ACC112 (cell line): ENCODE measurements at regions not wholly inside any gene's neighbourhood (a gene's known extent, or its start where the extent isn't known, plus 50 kb on each side); places are given as distances from the start of the nearest gene placed in this dataset.
A peak's percentile ranks its signal among the peaks of the same experiment; 100 is the strongest.

Experiments
- H2AFZ ChIP-seq: fragments of 200-600 bp; sonication (generic); one replicate; pipeline ENCODE4 v1.6.0; 2017; ENCODE audit warnings: antibody characterized with exemption, low read length; ENCODE audit not compliant: unreplicated experiment
- H3K27ac ChIP-seq: fragments of 200-600 bp; sonication (generic); 2 replicates; pipeline ENCODE4 v1.5.1; 2014; ENCODE audit warnings: low read depth, mild to moderate bottlenecking, antibody characterized with exemption, low read length, moderate library complexity
- H3K27me3 ChIP-seq: fragments of 200-600 bp; sonication (generic); 2 replicates; pipeline ENCODE4 v1.6.1; 2014; ENCODE audit warnings: mild to moderate bottlenecking, antibody characterized with exemption, low read length, moderate library complexity, mixed read lengths; ENCODE audit not compliant: insufficient read depth
- H3K36me3 ChIP-seq: fragments of 200-600 bp; sonication (generic); 2 replicates; pipeline ENCODE4 v1.6.1; 2016; ENCODE audit warnings: mild to moderate bottlenecking, antibody characterized with exemption, low read length, moderate library complexity, mixed read lengths; ENCODE audit not compliant: insufficient read depth
- H3K4me1 ChIP-seq: fragments of 200-600 bp; sonication (generic); one replicate; pipeline ENCODE4 v1.6.1; 2016; ENCODE audit warnings: low read length, mixed read lengths; ENCODE audit not compliant: insufficient read depth, unreplicated experiment, control insufficient read depth
- H3K4me3 ChIP-seq: fragments of 200-600 bp; sonication (generic); 2 replicates; pipeline ENCODE4 v1.5.1; 2014; ENCODE audit warnings: mild to moderate bottlenecking, low read depth, low read length
- H3K79me2 ChIP-seq: fragments of 200-600 bp; sonication (generic); one replicate; pipeline ENCODE4 v1.6.0; 2016; ENCODE audit warnings: low read length; ENCODE audit not compliant: control insufficient read depth, unreplicated experiment, insufficient read depth

DNA sequence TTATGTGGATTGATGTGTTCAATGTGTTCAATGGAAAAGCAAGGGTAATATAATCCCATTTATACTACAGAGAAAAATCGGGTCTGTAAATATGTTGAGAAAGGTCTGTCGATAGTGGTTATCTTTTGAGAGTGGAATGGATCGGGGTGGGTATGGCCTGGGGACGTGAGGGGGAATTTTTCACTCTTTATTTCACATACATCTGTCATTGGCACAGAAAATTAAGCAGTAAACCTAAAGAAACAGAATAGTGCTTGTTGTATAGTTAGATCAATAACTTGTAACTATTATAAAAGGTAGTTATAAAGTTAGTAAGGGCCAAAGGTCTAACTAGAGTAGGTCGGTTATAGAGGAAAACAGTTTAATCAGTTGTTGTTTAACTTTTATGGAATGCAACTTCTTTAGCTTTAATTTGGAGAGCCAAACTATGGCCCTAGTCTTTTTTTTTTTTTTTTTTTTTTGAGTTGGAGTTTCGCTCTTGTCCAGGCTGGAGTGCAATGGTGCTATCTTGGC lies 66.1 kb upstream of the ABL1 start:
- H3K4me3 ChIP-seq: no peak overlapping the region
- peaks cover 21% of the 10 kb centered on the region for H3K4me1 ChIP-seq
- H3K79me2 ChIP-seq: peaks cover 63% of the 10 kb centered on the region
- H2AFZ ChIP-seq: no peak overlapping the region
- H3K27me3 ChIP-seq: no peaks in the 10 kb centered on the region
- H3K27ac ChIP-seq: no peak overlapping the region
- H3K36me3 ChIP-seq: peaks cover under 1% of the 10 kb centered on the region; the same call in 1 of the 2 replicates

DNA sequence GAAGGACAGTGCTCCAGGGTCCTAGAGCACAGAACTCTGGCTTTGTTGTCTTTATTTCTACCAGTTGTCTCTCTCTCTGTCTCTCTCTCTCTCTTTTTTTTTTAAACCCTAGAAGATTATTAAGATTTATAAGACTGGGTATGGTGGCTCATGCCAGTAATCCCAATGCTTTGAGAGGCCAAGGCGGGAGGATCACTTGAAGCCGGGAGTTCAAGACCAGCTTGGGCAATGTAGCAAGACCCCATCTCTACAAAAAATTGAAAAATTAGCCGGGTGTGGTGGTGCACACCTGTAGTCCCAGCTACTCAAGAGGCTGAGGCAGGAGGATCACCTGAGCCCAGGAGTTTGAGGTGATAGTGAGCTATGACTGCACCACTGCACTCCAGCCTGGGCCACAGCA lies 65.0 kb upstream of the ABL1 start:
- peaks cover 18% of the 10 kb centered on the region for H3K4me1 ChIP-seq
- H3K79me2 ChIP-seq: peaks cover 60% of the 10 kb centered on the region
- no peak overlapping the region for H3K27ac ChIP-seq
- H2AFZ ChIP-seq: no peak overlapping the region
- no peaks in the 10 kb centered on the region for H3K27me3 ChIP-seq
- no peak overlapping the region for H3K4me3 ChIP-seq
- H3K36me3 ChIP-seq: peaks cover 12% of the 10 kb centered on the region

DNA sequence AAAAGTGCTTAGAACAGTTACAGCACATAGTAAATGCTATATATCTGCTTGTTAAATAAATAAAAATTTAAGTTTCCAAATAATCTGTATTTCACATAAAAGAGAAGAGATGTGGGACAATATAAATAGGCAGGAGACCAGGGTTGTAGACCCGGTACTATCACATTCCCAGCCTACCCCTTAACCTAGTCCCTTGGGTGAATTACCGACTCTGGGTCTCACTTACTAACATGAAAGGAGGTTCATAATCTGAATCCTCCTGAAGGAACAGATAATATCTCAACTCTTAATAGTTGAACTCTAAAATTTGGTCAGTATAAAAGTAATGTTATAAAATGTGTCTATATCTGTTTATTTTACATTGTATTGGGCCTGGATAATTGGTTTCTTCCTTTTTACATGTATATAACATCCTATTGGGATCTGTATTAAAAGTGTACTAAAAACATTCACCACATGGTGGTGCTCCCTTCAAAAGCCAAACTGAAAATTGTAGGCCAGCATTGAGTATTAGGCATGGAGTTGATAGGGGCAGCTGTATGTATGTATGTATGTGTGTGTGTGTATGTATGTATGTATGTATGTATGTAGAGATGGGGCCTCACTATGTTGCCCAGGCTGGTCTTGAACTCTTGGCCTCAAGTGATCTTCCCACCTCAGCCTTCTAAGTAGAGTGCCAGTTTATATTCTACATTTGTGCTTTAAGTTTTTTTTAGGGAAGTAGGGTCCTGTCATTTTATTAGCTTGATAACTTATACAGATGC lies 64.2 kb upstream of the ABL1 start:
- H3K79me2 ChIP-seq: peaks cover 56% of the 10 kb centered on the region
- H3K27ac ChIP-seq: no peak overlapping the region
- no peaks in the 10 kb centered on the region for H3K27me3 ChIP-seq
- no peak overlapping the region for H3K4me3 ChIP-seq
- H3K4me1 ChIP-seq: peaks cover 10% of the 10 kb centered on the region
- peaks cover 12% of the 10 kb centered on the region for H3K36me3 ChIP-seq
- H2AFZ ChIP-seq: no peak overlapping the region

DNA sequence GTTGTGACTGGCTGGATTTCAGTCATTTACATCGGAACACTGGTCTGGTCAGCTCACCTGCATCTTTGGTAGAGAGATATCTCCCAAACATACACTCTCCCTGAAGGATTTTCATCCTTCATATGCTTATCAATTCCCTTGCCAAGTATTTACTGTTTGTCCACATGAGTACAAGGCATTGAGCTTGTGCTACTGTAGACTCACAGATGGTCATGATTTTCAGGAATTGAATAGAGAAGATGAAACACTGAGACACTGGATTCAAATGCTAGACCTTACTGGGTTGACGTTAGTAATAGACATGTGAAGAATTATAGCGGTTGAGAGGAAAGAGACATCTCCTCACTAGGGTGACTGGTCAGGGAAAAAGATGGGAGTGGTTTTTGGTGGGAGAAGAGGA lies 62.9 kb upstream of the ABL1 start:
- Histone ChIP-seq H2AFZ (no peak overlapping the region), H3K27me3 (no peaks in the 10 kb centered on the region), H3K79me2 (peaks cover 50% of the 10 kb centered on the region), H3K4me1 (peaks cover 8% of the 10 kb centered on the region), H3K4me3 (no peak overlapping the region), H3K27ac (no peak overlapping the region), H3K36me3 (peaks cover 12% of the 10 kb centered on the region)

DNA sequence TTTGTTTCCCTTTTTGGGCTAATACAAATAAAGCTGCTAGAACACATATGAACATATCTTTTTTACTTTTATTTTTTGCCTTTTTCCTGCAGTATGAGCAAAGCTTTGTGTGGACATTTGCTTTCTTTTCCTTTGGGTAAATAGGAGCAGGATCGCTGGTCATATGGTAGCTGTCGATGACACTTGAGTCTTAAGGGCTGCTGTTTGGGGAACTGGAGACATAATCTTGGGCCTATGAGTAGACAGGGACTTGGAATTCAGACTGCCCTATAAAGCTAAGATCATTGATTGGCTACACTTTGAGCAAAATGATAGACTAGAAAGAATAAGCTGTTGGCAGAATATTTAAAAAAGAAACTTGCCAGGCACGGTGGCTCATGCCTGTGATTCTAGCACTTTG lies 60.9 kb upstream of the ABL1 start:
- no peak overlapping the region for H3K27ac ChIP-seq
- peaks cover 12% of the 10 kb centered on the region for H3K36me3 ChIP-seq
- peaks cover 47% of the 10 kb centered on the region for H3K79me2 ChIP-seq
- H3K27me3 ChIP-seq: no peaks in the 10 kb centered on the region
- H3K4me1 ChIP-seq: peaks cover 10% of the 10 kb centered on the region
- no peak overlapping the region for H2AFZ ChIP-seq
- no peak overlapping the region for H3K4me3 ChIP-seq

DNA sequence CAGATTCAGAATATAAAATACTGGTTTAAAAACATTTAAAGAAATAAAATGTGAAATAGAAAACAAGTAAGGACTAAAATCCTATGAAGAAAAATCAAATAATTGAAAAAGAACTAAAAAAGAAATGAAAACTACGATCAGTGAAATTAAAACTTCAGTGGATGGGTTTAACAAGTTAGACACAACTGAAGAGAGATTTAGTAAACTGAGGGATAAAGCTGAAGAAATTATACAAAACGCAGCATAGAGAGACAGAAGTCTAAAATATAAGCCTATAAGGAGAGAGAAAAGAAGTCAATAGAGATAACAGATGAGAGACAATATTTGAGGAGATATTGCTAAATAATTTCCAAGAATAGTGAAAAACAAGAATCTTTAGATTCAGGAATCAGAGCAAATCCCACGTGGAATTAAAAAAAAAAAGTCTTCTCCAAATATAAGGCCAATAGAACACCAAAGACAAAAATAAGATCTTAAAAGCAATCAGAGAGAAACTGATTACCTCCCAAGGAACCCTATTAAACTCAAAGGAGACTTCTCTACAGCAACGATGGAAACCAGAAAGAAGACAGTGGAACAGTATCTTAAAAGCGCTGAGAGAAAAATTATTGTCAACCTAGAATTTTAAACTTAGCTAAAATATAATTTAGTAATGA lies 59.6 kb upstream of the ABL1 start:
- Histone ChIP-seq H3K27ac (peak overlapping the region; percentile 36), H3K27me3 (no peaks in the 10 kb centered on the region), H3K4me3 (no peak overlapping the region), H2AFZ (no peak overlapping the region), H3K4me1 (peaks cover 23% of the 10 kb centered on the region), H3K36me3 (peaks cover 12% of the 10 kb centered on the region), H3K79me2 (peaks cover 54% of the 10 kb centered on the region)

DNA sequence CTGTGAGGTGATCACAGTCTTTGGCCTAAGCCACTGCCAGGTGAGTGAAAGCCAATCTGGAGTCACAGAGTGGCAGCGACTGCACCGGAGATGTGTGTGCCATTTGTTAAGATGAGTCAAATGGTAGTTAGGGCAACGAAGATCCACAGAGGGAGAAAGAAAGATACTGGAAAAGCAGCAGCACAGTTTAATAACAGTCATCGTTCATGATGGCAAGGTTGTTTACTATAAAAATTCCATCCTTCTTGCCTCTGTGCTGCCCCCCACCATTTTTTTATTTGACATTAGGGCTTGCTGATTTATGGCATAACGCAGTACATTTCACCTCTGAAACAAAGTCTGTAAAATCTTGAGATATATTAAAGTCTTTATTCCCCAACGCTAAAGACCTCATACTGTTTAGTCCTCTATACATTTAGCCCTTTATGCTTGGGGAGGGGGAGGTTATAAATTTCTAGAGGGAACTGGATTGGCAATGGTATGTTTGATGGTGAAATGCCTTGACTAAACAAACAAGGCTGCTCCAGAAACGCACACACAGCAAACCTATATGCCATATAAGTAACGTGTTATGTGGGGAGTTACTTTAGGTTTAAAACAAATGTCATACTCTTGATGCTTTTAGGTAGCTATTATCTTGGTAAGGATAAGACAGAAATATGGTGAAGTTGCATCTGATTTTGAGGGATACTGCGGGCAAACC lies 55.8 kb upstream of the ABL1 start:
- Histone ChIP-seq H3K79me2 (peaks cover 57% of the 10 kb centered on the region), H3K4me3 (no peak overlapping the region), H3K27me3 (no peaks in the 10 kb centered on the region), H3K27ac (peak overlapping the region; percentile 99), H3K4me1 (peaks cover 45% of the 10 kb centered on the region), H3K36me3 (peaks cover 8% of the 10 kb centered on the region), H2AFZ (no peak overlapping the region)

DNA sequence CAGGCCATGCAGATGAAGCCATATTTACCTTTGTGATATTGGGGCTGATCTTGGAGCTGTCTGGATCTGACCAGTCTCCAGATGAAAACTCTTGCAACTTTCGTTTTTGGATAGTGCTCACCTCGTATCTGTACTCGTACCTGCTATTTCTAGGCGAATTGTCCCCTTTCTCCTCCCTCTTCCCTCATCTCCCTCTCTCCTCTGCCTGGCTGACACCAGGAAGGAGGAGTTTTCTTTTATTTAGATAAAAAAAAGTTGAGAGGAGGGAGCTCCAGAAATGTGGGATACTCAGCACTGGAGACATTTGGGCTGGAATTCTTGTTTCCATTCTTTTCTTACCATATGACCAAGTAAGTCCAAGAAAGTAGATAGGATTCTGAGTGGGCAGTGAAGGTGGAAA lies 54.6 kb upstream of the ABL1 start:
- H3K27me3 ChIP-seq: no peaks in the 10 kb centered on the region
- no peak overlapping the region for H2AFZ ChIP-seq
- peaks cover 45% of the 10 kb centered on the region for H3K4me1 ChIP-seq
- H3K4me3 ChIP-seq: peak overlapping the region; percentile 72
- no peaks in the 10 kb centered on the region; the same call in 1 of the 2 replicates for H3K36me3 ChIP-seq
- H3K79me2 ChIP-seq: peaks cover 65% of the 10 kb centered on the region
- H3K27ac ChIP-seq: peak overlapping the region; percentile 99

DNA sequence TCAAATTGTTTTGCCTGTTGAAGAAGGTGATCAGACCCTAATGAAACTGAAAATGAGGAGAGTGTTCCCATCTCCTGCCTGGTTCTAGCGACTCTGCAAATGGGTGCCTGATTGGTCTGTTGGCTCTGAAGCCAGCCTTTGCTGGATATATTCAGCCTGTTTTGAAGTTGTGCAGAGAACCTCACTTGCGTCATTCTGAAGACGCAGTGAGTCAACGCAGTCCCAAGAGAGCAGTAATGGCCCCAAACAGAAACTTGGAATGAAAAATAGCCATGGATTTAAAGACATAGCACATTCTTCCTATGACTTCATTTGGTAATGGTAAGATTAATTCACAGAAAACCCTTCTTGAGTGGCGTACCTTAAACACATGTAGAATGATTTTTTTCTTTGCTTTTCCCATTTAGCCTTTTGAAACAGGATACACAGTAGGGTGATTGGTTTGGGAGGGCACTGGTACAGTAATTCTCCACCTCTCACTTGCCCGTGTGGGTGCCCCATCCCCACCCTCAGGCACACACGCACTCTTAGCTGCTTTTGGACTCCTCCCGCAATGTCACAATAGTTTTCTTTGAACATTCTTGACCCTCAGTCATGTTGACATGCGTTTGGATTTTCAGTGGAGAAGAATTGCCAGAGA lies 54.1 kb upstream of the ABL1 start:
- Histone ChIP-seq H3K27ac (peak overlapping the region; percentile 99), H3K36me3 (no peaks in the 10 kb centered on the region), H2AFZ (no peak overlapping the region), H3K4me1 (peaks cover 45% of the 10 kb centered on the region), H3K4me3 (peak overlapping the region; percentile 72), H3K79me2 (peaks cover 64% of the 10 kb centered on the region), H3K27me3 (no peaks in the 10 kb centered on the region)

DNA sequence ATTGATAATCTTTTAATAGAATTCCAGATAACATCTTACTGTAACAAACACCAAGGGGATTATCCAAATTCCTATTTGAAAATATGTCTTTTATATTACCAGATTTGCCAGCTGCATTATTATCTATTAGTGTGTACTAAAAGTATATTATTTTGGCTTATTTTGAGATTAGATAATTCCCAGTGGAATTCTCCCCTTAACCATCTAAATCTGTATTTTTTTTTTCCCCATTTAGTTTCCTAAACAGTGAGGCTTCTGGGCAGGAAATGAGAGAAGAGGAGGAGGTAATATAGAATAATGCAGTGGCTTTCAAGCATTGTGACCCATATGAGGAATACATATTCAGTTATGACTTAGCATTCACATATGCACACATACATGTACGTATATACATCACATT lies 53.5 kb upstream of the ABL1 start:
- Histone ChIP-seq H3K4me1 (peaks cover 51% of the 10 kb centered on the region), H3K4me3 (peak overlapping the region; percentile 50), H3K79me2 (peaks cover 67% of the 10 kb centered on the region), H3K27ac (peak overlapping the region; percentile 99), H3K36me3 (no peaks in the 10 kb centered on the region), H3K27me3 (no peaks in the 10 kb centered on the region), H2AFZ (no peak overlapping the region)
